Upper lobe of left lung (tissue), 6 donors: ENCODE measurements at regions not wholly inside any gene's neighbourhood (a gene's known extent, or its start where the extent isn't known, plus 50 kb on each side); places are given as distances from the start of the nearest gene placed in this dataset.

ENCODE experiments used
- ATAC-seq, 2 donors: fragments of 200-7000 bp; cut with Tn5 transposase; one replicate each; pipeline ENCODE4 v1.9.1; 2022; ENCODE audit warnings: mild to moderate bottlenecking in 2 of 2, moderate library complexity in 2 of 2; ENCODE audit not compliant: low FRiP score in 2 of 2
- DNase-seq, 2 donors: peaks; one replicate each; pipeline ENCODE4 v3.0.0-alpha.2; 2019 to 2020
- H3K27ac ChIP-seq, 4 donors: fragments of 200-600 bp; sonication (generic); one replicate each; pipeline ENCODE4 v1.5.1; 2016 to 2019
- H3K27me3 ChIP-seq, 4 donors: fragments of 200-600 bp; sonication (generic); one replicate each; pipeline ENCODE4 v1.5.1; 2017 to 2019
- H3K36me3 ChIP-seq, 4 donors: fragments of 200-600 bp; sonication (generic); one replicate each; pipeline ENCODE4 v1.5.1; 2016 to 2019
- H3K4me1 ChIP-seq, 4 donors: fragments of 200-600 bp; sonication (generic); one replicate each; pipeline ENCODE4 v1.5.1; 2018 to 2019
- H3K4me3 ChIP-seq, 4 donors: fragments of 200-600 bp; sonication (generic); one replicate each; pipeline ENCODE4 v1.5.1; 2017 to 2019; ENCODE audit warnings: mild to moderate bottlenecking in 2 of 4, moderate library complexity in 1 of 4
- H3K9me3 ChIP-seq, 4 donors: fragments of 200-600 bp; sonication (generic); one replicate each; pipeline ENCODE4 v1.5.1; 2018 to 2019
- CTCF ChIP-seq, 6 experiments: fragments of 450-650 bp in 4 of 6; fragments of 200-600 bp in 2 of 6; sonication (generic) in 2 of 6; IDR thresholded peaks; one replicate each; pipeline ENCODE4 v1.5.1; 2016 to 2019; ENCODE audit warnings: antibody characterized with exemption in 6 of 6
- EP300 ChIP-seq, 4 donors: sonication (generic); formaldehyde crosslinking; IDR thresholded peaks; one replicate each; pipeline ENCODE4 v1.5.1; 2017; ENCODE audit warnings: antibody characterized with exemption in 4 of 4, control low read depth in 2 of 4
- POLR2A ChIP-seq, 4 donors: fragments of 450-650 bp; IDR thresholded peaks; one replicate each; pipeline ENCODE4 v1.5.1; 2016 to 2017; ENCODE audit warnings: antibody characterized with exemption in 4 of 4, mild to moderate bottlenecking in 2 of 4
- POLR2AphosphoS5 ChIP-seq, 2 donors: sonication (generic); formaldehyde crosslinking; IDR thresholded peaks; one replicate each; pipeline ENCODE4 v1.5.1; 2017; ENCODE audit warnings: antibody characterized with exemption in 2 of 2
- WGBS, 2 donors: methylation state at CpG; one replicate each; pipeline ENCODE4 v1.1.5; 2017 to 2018; 5-methylcytosine and 5-hydroxymethylcytosine counted together
- donor health status: DM: no; HTN: no; CAD: no; lungs with moderate emphysema.
- donor health status: DM: no; HTN: yes; CAD: no; lungs with severe emphysema.

DNA sequence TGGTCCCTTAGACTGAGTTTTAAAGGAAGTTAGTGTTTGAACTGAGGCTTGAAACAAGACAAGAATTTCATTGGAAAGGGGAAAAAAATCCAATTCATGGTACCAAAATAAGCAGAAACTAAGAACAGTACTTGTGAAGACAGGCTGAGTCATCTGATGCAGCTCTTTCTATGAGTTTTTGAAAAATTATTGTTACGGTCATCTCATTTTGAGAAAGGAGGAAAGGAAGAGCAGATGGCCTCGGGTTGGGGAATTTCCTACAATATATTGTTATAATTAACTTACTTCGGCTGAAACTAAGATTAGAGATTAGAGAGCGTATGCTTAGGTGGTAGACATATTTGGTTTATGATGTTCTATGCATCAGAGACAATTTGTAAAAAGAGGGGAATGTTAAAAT is 2164.8 kb upstream of the AGA start:
- no peak for TF ChIP-seq POLR2AphosphoS5 (IDR thresholded peaks at IDR 0.05)
- TF ChIP-seq EP300 (IDR thresholded peaks at IDR 0.05): no peak
- no peaks in the 10 kb centered on the region for H3K27me3 ChIP-seq
- no peaks in the 10 kb centered on the region for H3K4me1 ChIP-seq
- DNase-seq (no peak), ATAC-seq (no peak)
- H3K27ac ChIP-seq: no peak overlapping the region
- WGBS, 2 donors: 77 to 78% methylated on average over 4 of the region's 4 CpGs
- no peak overlapping the region for H3K4me3 ChIP-seq
- H3K36me3 ChIP-seq: no peaks in the 10 kb centered on the region
- H3K9me3 ChIP-seq: no peaks in the 10 kb centered on the region

GRCh38 chr4:179615704-179616103 is 2173.5 kb upstream of the AGA start:
- Histone ChIP-seq H3K4me1 (no peaks in the 10 kb centered on the region), H3K27me3 (no peaks in the 10 kb centered on the region), H3K36me3 (no peaks in the 10 kb centered on the region), H3K4me3 (no peak overlapping the region), H3K27ac (no peak overlapping the region), H3K9me3 (no peaks in the 10 kb centered on the region)
- no peak for DNase-seq
- no peak for ATAC-seq
- TF ChIP-seq EP300 (IDR thresholded peaks at IDR 0.05): no peak
- TF ChIP-seq CTCF (IDR thresholded peaks at IDR 0.05): no peak
- 66 to 74% methylated on average over 4 of the region's 4 CpGs for WGBS, 2 donors

GRCh38 chr4:179618966-179619365 is 2176.7 kb upstream of the AGA start:
- Histone ChIP-seq H3K4me3 (no peak overlapping the region), H3K27ac (no peak overlapping the region), H3K9me3 (no peaks in the 10 kb centered on the region), H3K4me1 (no peaks in the 10 kb centered on the region), H3K36me3 (no peaks in the 10 kb centered on the region), H3K27me3 (no peaks in the 10 kb centered on the region)
- no peak for TF ChIP-seq EP300 (IDR thresholded peaks at IDR 0.05)
- ATAC-seq: no peak
- no peak for DNase-seq
- 83 to 89% methylated on average over 1 of the region's 1 CpG for WGBS, 2 donors

- Histone ChIP-seq H3K4me3 (no peak overlapping the region), H3K4me1 (no peaks in the 10 kb centered on the region), H3K36me3 (no peaks in the 10 kb centered on the region), H3K27me3 (no peaks in the 10 kb centered on the region), H3K27ac (no peak overlapping the region), H3K9me3 (no peaks in the 10 kb centered on the region)
- TF ChIP-seq EP300 (IDR thresholded peaks at IDR 0.05): no peak
- no peak for TF ChIP-seq POLR2A (IDR thresholded peaks at IDR 0.05)
- TF ChIP-seq POLR2AphosphoS5 (IDR thresholded peaks at IDR 0.05): no peak
- TF ChIP-seq CTCF (IDR thresholded peaks at IDR 0.05): no peak
- 58 to 63% methylated on average over 4 of the region's 4 CpGs for WGBS, 2 donors
- no peak for ATAC-seq
- no peak for DNase-seq
Measured at GRCh38 chr4:179624768-179625181, 2182.5 kb upstream of the AGA start.

- no peak for ATAC-seq
Measured at GRCh38 chr4:179625406-179625805, 2183.2 kb upstream of the AGA start.

More at GRCh38 chr4:179625406-179625805, 2183.2 kb upstream of the AGA start:
- Histone ChIP-seq H3K4me3 (no peak overlapping the region), H3K27me3 (no peaks in the 10 kb centered on the region), H3K9me3 (no peaks in the 10 kb centered on the region), H3K4me1 (no peaks in the 10 kb centered on the region), H3K27ac (no peak overlapping the region), H3K36me3 (no peaks in the 10 kb centered on the region)
- TF ChIP-seq CTCF (IDR thresholded peaks at IDR 0.05): no peak
- no peak for TF ChIP-seq POLR2A (IDR thresholded peaks at IDR 0.05)
- no peak for TF ChIP-seq EP300 (IDR thresholded peaks at IDR 0.05)
- no peak for TF ChIP-seq POLR2AphosphoS5 (IDR thresholded peaks at IDR 0.05)
- no peak for DNase-seq
- 30 to 47% methylated on average over 1 of the region's 1 CpG for WGBS, 2 donors
